ENCODE measurements at regions not wholly inside any gene's neighbourhood (a gene's known extent, or its start where the extent isn't known, plus 50 kb on each side); places are given as distances from the start of the nearest gene placed in this dataset.

DNA sequence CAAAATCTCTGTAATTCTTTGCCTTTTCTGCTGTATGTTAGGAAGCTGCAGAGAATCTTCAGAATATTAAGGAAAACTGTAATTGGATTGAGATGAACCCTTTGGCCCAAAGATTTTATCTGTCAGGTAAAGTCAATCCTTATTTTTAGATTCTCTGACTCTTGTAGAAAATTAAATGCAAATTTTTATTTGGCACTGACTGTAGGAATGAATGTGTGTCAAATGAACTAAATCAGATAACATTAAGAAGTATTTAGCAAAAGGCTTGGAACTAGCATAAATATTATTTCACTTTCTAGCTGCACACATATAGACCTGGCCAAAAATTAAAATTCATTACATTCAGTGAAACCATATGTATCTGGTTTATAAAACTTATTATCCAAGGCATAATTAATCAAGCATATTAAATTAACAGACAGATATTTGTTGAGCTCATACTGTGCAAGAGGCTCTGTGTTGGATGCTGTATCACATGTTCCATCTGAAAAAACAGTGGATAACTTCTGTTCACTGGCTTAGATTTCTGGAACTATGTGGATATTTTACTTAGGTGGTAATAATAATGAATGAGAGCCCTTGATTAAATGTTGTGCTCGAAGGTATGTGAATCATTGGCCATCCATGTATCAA, 124.8 kb downstream of the HDGFL1 start:
- DNase-seq: no peak
- Histone ChIP-seq H3K36me3 (no peaks in the 10 kb centered on the region), H3K9me3 (no peaks in the 10 kb centered on the region), H3K27me3 (no peaks in the 10 kb centered on the region), H3K4me1 (no peaks in the 10 kb centered on the region), H3K4me3 (replicated peaks in 1 of 3) (no peak overlapping the region), H3K27ac (no peak overlapping the region)
- intact Hi-C loops (cut with DNase I): no loop called here
- 65 to 81% methylated on average over 1 of the region's 1 CpG for WGBS, 2 donors
- TF ChIP-seq POLR2A (IDR thresholded peaks at IDR 0.05): no peak
- TF ChIP-seq, protein P1, sequence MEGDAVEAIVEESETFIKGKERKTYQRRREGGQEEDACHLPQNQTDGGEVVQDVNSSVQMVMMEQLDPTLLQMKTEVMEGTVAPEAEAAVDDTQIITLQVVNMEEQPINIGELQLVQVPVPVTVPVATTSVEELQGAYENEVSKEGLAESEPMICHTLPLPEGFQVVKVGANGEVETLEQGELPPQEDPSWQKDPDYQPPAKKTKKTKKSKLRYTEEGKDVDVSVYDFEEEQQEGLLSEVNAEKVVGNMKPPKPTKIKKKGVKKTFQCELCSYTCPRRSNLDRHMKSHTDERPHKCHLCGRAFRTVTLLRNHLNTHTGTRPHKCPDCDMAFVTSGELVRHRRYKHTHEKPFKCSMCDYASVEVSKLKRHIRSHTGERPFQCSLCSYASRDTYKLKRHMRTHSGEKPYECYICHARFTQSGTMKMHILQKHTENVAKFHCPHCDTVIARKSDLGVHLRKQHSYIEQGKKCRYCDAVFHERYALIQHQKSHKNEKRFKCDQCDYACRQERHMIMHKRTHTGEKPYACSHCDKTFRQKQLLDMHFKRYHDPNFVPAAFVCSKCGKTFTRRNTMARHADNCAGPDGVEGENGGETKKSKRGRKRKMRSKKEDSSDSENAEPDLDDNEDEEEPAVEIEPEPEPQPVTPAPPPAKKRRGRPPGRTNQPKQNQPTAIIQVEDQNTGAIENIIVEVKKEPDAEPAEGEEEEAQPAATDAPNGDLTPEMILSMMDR (IDR thresholded peaks at IDR 0.05): no peak

DNA sequence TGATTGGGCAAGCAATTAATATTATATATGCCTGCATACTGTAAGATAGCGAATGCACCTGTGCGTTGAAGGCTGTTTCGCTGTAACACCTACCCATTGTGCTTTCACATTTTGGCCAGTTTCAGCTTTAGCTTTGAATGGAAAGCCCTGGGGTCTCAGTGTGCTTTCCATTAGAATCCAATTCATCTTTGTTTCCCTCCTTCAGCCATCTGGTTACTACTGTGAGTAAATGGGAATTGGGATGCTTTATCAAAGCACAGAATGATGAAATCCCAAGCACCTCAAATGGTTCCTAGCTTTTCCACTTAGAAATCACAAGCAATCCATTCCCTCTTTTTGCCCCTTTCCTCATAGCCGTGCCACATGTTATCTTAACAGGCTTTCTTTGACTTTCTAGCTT, 127.1 kb downstream of the HDGFL1 start:
- WGBS, 2 donors: 76 to 87% methylated on average over 4 of the region's 4 CpGs
- TF ChIP-seq POLR2A (IDR thresholded peaks at IDR 0.05): no peak
- TF ChIP-seq, protein P1 (IDR thresholded peaks at IDR 0.05): no peak
- H3K4me1 ChIP-seq: no peaks in the 10 kb centered on the region

DNA sequence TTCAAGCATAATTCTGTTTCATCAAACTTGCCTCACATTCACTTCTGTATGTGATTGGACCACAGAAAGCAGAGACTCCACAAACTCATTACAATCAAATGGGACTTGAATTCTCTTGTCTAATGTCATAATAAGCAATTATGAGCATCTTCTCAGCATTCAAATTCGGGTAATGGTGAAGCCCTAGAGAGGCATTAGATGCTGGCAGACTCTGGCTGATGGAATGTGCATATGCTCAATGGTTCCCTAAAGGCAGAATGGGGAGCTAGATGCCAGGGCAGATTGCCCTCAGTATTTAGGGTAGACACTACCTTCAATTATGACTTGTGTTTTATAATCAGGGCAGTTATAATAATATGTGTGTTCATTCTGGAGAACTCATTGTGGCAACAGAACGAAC, 127.9 kb downstream of the HDGFL1 start:
- no peak for TF ChIP-seq POLR2A (IDR thresholded peaks at IDR 0.05)
- TF ChIP-seq, protein P1 (IDR thresholded peaks at IDR 0.05): no peak
- intact Hi-C loops (cut with DNase I): no loop called here
- Histone ChIP-seq H3K27ac (no peak overlapping the region), H3K4me3 (replicated peaks in 1 of 3) (no peak overlapping the region), H3K27me3 (no peaks in the 10 kb centered on the region), H3K36me3 (no peaks in the 10 kb centered on the region), H3K9me3 (no peaks in the 10 kb centered on the region), H3K4me1 (no peaks in the 10 kb centered on the region)
- no peak for DNase-seq
- WGBS, 2 donors: 80 to 88% methylated on average over 2 of the region's 2 CpGs

More for the DNA sequence above, 127.1 kb downstream of the HDGFL1 start:
- DNase-seq: no peak
- Histone ChIP-seq H3K27me3 (no peaks in the 10 kb centered on the region), H3K36me3 (no peaks in the 10 kb centered on the region), H3K9me3 (no peaks in the 10 kb centered on the region), H3K27ac (no peak overlapping the region), H3K4me3 (replicated peaks in 1 of 3) (no peak overlapping the region)
- intact Hi-C loops (cut with DNase I): no loop called here

DNA sequence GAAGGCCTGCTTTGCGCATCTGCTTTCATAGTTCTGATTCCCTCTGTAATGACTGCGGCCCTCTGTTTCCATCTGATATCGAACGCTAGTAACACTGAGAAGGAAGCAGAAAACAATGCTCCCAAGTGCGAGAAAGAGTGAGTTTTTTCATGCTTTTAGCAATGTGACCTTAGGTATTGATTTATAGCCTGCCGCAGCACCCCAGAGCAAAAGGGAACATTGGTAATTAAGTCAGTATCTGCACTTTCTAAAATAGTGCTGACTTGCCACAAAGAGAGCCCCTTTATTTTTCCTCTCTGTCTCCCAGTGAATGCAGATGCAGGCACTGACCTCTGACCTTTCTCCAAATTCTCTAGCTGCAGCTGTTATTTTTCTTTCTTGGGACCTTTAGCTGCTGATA, 129.8 kb downstream of the HDGFL1 start:
- H3K27ac ChIP-seq: no peak overlapping the region
- intact Hi-C loops (cut with DNase I): no loop called here
- H3K9me3 ChIP-seq: no peaks in the 10 kb centered on the region
- no peak for TF ChIP-seq POLR2A (IDR thresholded peaks at IDR 0.05)
- TF ChIP-seq, protein P1 (IDR thresholded peaks at IDR 0.05): no peak
- no peaks in the 10 kb centered on the region for H3K4me1 ChIP-seq
- WGBS, 2 donors: 76% methylated on average over 6 of the region's 6 CpGs
- no peaks in the 10 kb centered on the region for H3K27me3 ChIP-seq
- H3K36me3 ChIP-seq: no peaks in the 10 kb centered on the region
- DNase-seq: no peak
- no peak overlapping the region for H3K4me3 ChIP-seq (replicated peaks in 1 of 3)

DNA sequence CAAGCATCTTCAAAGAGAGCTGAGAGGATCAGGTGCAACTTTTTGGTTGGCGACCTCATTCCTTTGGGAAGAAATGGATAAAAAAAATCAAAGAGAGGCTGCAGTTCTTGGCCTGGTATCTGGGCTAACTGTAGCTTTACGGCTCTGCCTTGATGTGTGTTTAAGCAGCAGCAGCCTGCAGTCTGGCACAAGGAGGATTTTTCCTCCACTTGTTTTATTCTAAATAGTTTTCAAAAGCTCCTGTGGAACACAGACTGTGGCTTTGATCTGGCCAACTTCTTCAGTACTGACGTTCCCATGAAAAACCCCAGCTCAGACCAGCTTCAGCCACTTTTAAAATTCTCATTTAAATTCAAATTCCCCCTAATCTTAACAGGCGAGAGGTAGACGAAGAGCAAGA, 137.3 kb downstream of the HDGFL1 start:
- intact Hi-C loops (cut with DNase I): no loop called here
- H3K9me3 ChIP-seq: no peaks in the 10 kb centered on the region
- TF ChIP-seq, protein P1 (IDR thresholded peaks at IDR 0.05): no peak
- no peak for TF ChIP-seq POLR2A (IDR thresholded peaks at IDR 0.05)
- H3K4me3 ChIP-seq (replicated peaks in 1 of 3): no peak overlapping the region
- no peaks in the 10 kb centered on the region for H3K36me3 ChIP-seq
- no peak overlapping the region for H3K27ac ChIP-seq
- no peaks in the 10 kb centered on the region for H3K27me3 ChIP-seq
- no peaks in the 10 kb centered on the region for H3K4me1 ChIP-seq
- 74 to 79% methylated on average over 5 of the region's 5 CpGs for WGBS, 2 donors
- DNase-seq: no peak

All from thyroid gland (tissue), 4 donors.